Jurkat, Clone E6-1 (cell line): ENCODE measurements at regions not wholly inside any gene's neighbourhood (a gene's known extent, or its start where the extent isn't known, plus 50 kb on each side); places are given as distances from the start of the nearest gene placed in this dataset.
"Not testable (repeated sequence)": the region's sequence is repeated elsewhere in the genome, so short reads cannot be mapped to it uniquely, and the experiment has no call there.

ENCODE experiments used
- DNase-seq: peaks from one replicate; pipeline ENCODE4 v3.0.0-alpha.2; 2011; ENCODE audit warnings: low read depth, low spot score
- H3K4me3 ChIP-seq: 2 replicates; pipeline ENCODE4 v1.5.1; 2011; ENCODE audit warnings: mild to moderate bottlenecking, low read length, control low read depth, moderate library complexity

DNA sequence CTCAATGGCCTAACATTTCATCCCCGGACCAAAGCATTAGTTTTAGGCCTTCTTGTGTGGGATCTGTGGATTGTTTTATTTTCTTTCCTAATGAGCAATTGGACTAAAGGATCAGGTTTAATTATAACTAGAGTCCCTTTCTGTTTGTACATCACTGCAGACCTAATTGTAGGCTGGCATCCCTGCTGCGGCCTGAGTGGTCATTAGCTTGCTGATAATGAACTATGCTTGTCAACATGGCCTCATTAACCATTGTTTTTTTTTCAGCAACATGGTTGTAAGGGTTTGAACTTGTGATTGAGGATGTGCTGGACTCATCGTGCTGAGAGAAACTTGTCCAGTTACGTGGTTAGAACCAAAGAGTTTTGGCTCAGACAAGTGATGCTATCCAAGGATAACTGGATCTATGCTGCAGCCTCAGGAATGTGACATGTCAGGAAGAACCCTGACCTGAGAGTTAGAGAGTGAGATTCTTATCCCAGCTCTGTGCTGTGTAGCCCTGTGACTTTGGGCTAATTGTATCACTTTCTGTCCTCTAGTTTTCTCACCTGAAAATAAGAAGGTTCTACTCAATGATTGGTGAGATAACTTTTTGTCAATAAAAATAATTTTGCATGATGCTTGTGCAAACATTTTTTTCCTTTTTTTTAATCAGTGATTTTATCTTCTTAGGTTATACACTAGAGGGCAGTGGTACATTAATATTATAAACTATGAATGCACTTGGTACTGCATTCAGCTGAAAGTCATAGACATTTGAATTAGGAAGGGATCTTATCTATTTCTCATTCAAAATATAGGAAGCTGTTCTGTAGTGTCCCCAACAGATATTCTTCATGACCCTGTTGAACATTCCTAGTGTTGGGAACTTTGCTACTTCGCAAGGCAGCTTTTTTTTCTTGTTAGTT, 140.9 kb downstream of the RNF144B start:
- H3K4me3 ChIP-seq: no peak overlapping the region
- no peak for DNase-seq

GRCh38 chr6:18530201-18530600, 143.1 kb downstream of the RNF144B start:
- H3K4me3 ChIP-seq: no peak overlapping the region
- no peak for DNase-seq

DNA sequence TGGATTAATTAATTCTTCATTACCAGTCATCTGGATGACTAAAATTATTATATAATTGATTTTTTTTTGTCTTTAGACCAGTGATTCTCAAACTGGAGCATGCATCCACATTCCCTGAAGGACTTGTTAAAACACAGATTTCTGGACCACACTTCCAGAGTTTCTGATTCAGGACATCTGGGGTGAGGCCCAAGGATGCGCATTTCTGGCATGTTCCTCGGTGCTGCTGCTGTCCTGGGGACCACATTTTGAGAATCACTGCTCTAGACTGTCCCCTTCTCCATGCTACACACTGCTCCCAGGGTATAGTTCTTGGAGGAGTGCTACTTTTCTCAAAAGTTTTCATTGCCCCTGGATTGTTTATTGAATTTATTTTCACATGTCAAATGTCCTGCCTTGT, 145.0 kb downstream of the RNF144B start:
- no peak overlapping the region for H3K4me3 ChIP-seq
- DNase-seq: no peak

- no peak overlapping the region for H3K4me3 ChIP-seq
- no peak for DNase-seq
Measured at GRCh38 chr6:18533793-18534192, 146.6 kb downstream of the RNF144B start.

- no peak overlapping the region for H3K4me3 ChIP-seq
- no peak for DNase-seq
Measured at GRCh38 chr6:18536591-18537055, 149.5 kb downstream of the RNF144B start.

GRCh38 chr6:18538315-18538714, 151.2 kb downstream of the RNF144B start:
- DNase-seq: no peak
- no peak overlapping the region for H3K4me3 ChIP-seq

- DNase-seq: no peak
- no peak overlapping the region for H3K4me3 ChIP-seq
Measured at GRCh38 chr6:18543051-18543450, 155.9 kb downstream of the RNF144B start.

GRCh38 chr6:18545142-18545541, 158.0 kb downstream of the RNF144B start:
- H3K4me3 ChIP-seq, DNase-seq: not testable (repeated sequence)

- no peak for DNase-seq
Measured at GRCh38 chr6:18545726-18546125, 158.6 kb downstream of the RNF144B start.

GRCh38 chr6:18550119-18550518, 163.0 kb downstream of the RNF144B start:
- DNase-seq: no peak
- no peak overlapping the region for H3K4me3 ChIP-seq

More at GRCh38 chr6:18545726-18546125, 158.6 kb downstream of the RNF144B start:
- H3K4me3 ChIP-seq: no peak overlapping the region

- no peak overlapping the region for H3K4me3 ChIP-seq
- DNase-seq: no peak
Measured at GRCh38 chr6:18551228-18551627, 164.1 kb downstream of the RNF144B start.

GRCh38 chr6:18555750-18556149, 168.6 kb downstream of the RNF144B start:
- no peak for DNase-seq
- H3K4me3 ChIP-seq: no peak overlapping the region

GRCh38 chr6:18561037-18561750, 174.0 kb downstream of the RNF144B start:
- H3K4me3 ChIP-seq: no peak overlapping the region
- no peak for DNase-seq

DNA sequence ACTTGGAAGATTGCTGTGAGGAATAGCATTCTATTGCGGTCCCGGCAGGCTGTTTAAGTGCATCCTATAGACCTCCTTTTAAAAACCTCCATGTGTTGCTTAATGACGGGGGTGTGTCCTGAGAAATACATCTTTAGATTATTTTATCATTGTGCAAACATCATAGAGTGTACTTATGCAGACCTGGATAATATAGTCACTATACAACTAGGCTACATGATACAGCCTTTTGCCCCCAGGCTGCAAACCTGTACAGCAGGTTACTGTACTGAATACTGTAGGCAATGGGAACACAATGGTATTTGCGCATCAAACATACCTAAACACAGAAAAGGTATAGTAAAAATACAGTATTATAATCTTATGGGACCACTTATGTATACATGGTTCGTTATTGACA, 175.6 kb downstream of the RNF144B start:
- no peak for DNase-seq
- no peak overlapping the region for H3K4me3 ChIP-seq

GRCh38 chr6:18564775-18565174, 177.6 kb downstream of the RNF144B start:
- DNase-seq: no peak

GRCh38 chr6:18565231-18565630, 178.1 kb downstream of the RNF144B start:
- DNase-seq: no peak
- no peak overlapping the region for H3K4me3 ChIP-seq

More at GRCh38 chr6:18564775-18565174, 177.6 kb downstream of the RNF144B start:
- H3K4me3 ChIP-seq: no peak overlapping the region

GRCh38 chr6:18567380-18567779, 180.2 kb downstream of the RNF144B start:
- H3K4me3 ChIP-seq: no peak overlapping the region
- no peak for DNase-seq

DNA sequence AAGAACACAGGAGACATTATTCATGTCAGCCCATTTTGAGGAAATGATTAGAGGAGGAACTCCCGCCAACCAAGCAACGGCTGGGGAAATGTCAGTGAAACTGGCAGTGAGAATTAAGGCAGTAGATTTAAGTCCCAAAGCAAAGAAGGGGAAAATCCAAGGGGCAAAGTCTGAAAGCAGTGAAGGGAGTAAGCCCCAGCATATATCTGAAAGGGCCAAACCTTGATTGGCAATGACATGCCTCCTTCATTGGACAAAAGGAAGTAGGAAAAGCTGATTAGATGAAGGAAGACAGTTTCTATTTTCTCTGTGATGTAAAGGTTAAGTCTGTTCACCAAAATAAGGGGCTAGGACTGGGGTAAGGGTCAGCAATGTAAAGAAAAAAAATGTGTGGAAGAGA, 190.3 kb downstream of the RNF144B start:
- no peak for DNase-seq
- H3K4me3 ChIP-seq: no peak overlapping the region

DNA sequence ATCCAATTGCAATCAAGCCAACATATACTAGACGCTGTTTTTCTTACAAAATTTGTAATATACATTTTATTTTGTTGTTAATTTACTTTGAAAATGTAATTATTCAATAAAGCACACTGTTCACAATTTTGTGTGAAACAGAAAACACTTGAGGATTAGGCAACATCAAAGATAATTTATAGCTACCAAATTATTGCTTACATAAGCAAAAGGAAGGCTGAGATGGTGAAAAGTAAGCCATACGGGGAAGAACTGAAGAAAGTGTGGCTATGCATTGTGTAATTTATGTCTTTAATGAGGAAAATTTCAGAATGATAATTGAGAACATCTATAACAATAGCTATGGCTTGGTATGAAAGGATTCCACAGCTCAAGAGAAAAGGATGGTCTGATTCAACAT, 192.0 kb downstream of the RNF144B start:
- H3K4me3 ChIP-seq: no peak overlapping the region
- DNase-seq: no peak

GRCh38 chr6:18579869-18580268, 192.7 kb downstream of the RNF144B start:
- no peak for DNase-seq
- no peak overlapping the region for H3K4me3 ChIP-seq
